ENCODE measurements at regions not wholly inside any gene's neighbourhood (a gene's known extent, or its start where the extent isn't known, plus 50 kb on each side); places are given as distances from the start of the nearest gene placed in this dataset.
"Not testable (repeated sequence)": the region's sequence is repeated elsewhere in the genome, so short reads cannot be mapped to it uniquely, and the experiment has no call there.

DNA sequence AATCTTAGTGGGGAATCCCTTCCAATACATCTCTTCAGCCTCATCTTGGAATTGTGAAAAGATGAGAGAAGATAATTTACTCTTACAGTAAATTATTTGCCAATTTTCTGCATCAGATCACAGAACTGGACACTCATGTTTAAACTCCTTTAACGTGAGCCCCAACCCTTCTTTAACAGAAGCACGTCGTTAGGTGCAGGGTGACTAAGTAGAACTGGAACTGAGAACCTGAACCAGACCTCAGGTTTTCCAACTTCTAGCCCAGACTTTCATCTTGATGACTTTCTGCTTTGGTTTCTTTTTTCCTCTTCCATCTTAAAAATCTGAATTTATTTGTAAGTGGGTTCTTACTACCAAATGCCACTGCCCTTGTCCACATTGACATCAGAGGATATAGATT is 57.2 kb upstream of the LYZL2 start:
- Histone ChIP-seq H3K27ac (ENCODE audit: poor library complexity, severe bottlenecking) (no peak overlapping the region), H3K27me3 (ENCODE audit: insufficient read depth, poor library complexity, severe bottlenecking) (peaks cover 6% of the 10 kb centered on the region), H3K36me3 (ENCODE audit: low read depth) (no peaks in the 10 kb centered on the region), H3K4me1 (ENCODE audit: insufficient read depth, poor library complexity, severe bottlenecking) (peaks cover 9% of the 10 kb centered on the region), H3K9me3 (ENCODE audit: severe bottlenecking) (no peaks in the 10 kb centered on the region), H3K4me3 (ENCODE audit: severe bottlenecking) (no peak overlapping the region)
- TF ChIP-seq, protein P1, sequence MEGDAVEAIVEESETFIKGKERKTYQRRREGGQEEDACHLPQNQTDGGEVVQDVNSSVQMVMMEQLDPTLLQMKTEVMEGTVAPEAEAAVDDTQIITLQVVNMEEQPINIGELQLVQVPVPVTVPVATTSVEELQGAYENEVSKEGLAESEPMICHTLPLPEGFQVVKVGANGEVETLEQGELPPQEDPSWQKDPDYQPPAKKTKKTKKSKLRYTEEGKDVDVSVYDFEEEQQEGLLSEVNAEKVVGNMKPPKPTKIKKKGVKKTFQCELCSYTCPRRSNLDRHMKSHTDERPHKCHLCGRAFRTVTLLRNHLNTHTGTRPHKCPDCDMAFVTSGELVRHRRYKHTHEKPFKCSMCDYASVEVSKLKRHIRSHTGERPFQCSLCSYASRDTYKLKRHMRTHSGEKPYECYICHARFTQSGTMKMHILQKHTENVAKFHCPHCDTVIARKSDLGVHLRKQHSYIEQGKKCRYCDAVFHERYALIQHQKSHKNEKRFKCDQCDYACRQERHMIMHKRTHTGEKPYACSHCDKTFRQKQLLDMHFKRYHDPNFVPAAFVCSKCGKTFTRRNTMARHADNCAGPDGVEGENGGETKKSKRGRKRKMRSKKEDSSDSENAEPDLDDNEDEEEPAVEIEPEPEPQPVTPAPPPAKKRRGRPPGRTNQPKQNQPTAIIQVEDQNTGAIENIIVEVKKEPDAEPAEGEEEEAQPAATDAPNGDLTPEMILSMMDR (IDR thresholded peaks at IDR 0.05; ENCODE audit: poor library complexity, severe bottlenecking), result no peak
- no peak for DNase-seq (ENCODE audit: low spot score)
- ATAC-seq (ENCODE audit: low read depth), result no peak

DNA sequence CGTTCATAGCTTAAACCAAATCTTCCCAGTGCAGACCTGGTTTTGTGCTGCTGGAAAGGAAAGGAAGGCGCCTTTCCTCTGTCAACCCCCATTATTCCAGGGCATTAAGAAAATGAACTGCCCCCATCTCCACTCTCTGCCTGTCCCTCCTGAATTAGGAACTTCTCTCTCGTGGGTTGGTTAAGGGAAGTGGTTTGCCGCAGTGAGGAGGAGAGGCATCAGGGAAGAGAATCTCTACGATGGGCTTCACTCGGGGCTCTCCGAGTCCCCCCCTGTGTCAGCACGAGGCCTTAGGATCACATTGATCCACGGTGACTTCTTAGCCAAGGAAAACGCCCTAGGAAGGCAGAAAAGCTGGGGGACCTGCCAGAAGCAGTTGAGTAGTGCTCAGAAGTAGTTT is 53.9 kb upstream of the LYZL2 start:
- H3K4me3 ChIP-seq (ENCODE audit: severe bottlenecking), result no peak overlapping the region
- TF ChIP-seq, protein P1 (IDR thresholded peaks at IDR 0.05; ENCODE audit: poor library complexity, severe bottlenecking), result no peak
- ATAC-seq (ENCODE audit: low read depth) (no peak), DNase-seq (ENCODE audit: low spot score) (no peak)
- peaks cover 6% of the 10 kb centered on the region for H3K27me3 ChIP-seq (ENCODE audit: insufficient read depth, poor library complexity, severe bottlenecking)
- H3K4me1 ChIP-seq (ENCODE audit: insufficient read depth, poor library complexity, severe bottlenecking), result peaks cover 9% of the 10 kb centered on the region
- no peak overlapping the region for H3K27ac ChIP-seq (ENCODE audit: poor library complexity, severe bottlenecking)
- H3K9me3 ChIP-seq (ENCODE audit: severe bottlenecking), result no peaks in the 10 kb centered on the region
- no peaks in the 10 kb centered on the region for H3K36me3 ChIP-seq (ENCODE audit: low read depth)

DNA sequence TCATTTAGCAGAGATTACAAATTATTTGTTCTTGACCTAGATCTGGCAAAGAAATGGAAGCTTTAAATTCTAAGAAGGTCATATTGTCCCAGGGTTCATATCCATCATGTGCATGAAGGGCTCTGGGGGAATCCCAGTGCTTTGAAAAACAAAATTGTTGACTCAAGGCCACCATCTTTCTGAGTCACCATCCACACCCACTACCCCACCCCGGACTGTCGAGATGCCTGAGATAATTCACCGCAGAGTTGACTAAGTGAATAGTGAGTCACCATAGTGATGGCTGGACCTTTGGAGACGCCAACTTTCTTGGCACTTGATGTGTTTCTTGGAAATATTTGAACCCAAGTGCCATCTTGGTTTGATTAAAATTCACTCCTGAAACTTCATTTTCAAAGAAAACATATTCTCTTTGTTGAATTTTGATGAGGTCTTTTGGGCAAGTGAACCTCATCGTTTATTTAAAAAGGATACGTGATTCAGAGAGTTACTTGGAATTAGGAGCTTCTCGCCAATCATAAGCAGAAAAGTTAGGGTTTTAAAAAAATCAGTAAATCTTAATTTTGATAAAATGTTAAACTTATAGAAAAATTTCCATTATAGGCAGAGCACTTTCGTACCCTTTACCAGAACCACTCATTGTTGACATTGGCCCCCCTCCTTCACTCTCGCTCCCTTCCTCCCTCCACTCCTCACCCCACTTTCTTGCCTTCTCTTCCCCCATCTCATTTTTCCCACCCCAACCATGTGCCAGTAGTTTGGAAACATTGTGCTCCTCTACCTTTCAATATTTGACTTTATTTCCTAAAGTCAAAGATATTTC is 53.0 kb upstream of the LYZL2 start:
- not testable (repeated sequence) for H3K9me3 ChIP-seq (ENCODE audit: severe bottlenecking); H3K4me3 ChIP-seq (ENCODE audit: severe bottlenecking); H3K27me3 ChIP-seq (ENCODE audit: insufficient read depth, poor library complexity, severe bottlenecking); H3K4me1 ChIP-seq (ENCODE audit: insufficient read depth, poor library complexity, severe bottlenecking); H3K36me3 ChIP-seq (ENCODE audit: low read depth)
- ATAC-seq (ENCODE audit: low read depth), result peak; percentile 99
- DNase-seq (ENCODE audit: low spot score), result peak; percentile 80
- H3K27ac ChIP-seq (ENCODE audit: poor library complexity, severe bottlenecking), result peak overlapping the region; percentile 17

DNA sequence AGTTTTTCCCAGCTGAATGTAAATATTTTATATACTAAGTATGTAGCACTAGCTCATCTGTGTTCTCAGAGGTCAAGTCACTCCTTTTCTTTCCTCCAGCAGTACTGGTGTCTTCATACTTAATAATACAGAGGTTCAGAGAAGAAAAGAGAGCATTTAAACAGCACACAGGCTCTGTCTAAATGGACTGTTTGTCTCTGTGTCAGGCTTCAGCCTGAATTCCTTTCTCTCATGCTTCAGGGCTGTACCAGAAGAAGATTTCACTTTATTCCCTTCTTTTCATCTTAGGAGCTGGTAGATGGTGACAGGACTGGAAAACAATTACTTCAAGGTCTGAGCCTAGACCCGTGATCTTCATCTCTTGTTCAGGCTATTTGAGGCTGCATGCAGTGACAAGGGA is 51.4 kb upstream of the LYZL2 start:
- no peaks in the 10 kb centered on the region for H3K9me3 ChIP-seq (ENCODE audit: severe bottlenecking)
- peaks cover 5% of the 10 kb centered on the region for H3K4me1 ChIP-seq (ENCODE audit: insufficient read depth, poor library complexity, severe bottlenecking)
- DNase-seq (ENCODE audit: low spot score) (no peak), ATAC-seq (ENCODE audit: low read depth) (no peak)
- no peak overlapping the region for H3K4me3 ChIP-seq (ENCODE audit: severe bottlenecking)
- TF ChIP-seq, protein P1 (IDR thresholded peaks at IDR 0.05; ENCODE audit: poor library complexity, severe bottlenecking), result no peak
- H3K36me3 ChIP-seq (ENCODE audit: low read depth), result no peaks in the 10 kb centered on the region
- H3K27ac ChIP-seq (ENCODE audit: poor library complexity, severe bottlenecking), result no peak overlapping the region
- no peaks in the 10 kb centered on the region for H3K27me3 ChIP-seq (ENCODE audit: insufficient read depth, poor library complexity, severe bottlenecking)
